ENCODE measurements at regions not wholly inside any gene's neighbourhood (a gene's known extent, or its start where the extent isn't known, plus 50 kb on each side); places are given as distances from the start of the nearest gene placed in this dataset.
A peak's percentile ranks its signal among the peaks of the same experiment; 100 is the strongest.

DNA sequence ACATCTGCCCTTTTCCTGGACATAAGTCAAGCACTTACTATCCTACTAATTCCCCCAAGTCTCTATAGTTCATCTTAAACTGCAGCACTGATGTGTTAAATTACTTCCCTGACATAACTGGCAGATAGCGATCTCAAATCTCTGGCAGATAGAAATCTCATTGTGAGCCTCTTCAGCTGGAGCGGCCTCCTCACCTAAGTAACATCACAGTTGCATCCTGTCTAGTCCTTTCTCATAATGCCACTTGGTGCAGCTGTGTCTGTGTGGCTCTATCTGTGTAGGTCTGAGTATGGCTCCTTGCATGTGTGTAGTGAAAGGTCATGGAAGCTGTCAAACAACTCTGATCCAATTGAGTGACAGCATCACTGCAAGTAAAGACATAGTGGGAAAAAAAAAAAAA, 53.6 kb upstream of the FST start:
- no peak overlapping the region for H3K27ac ChIP-seq
- TF ChIP-seq, protein P1, sequence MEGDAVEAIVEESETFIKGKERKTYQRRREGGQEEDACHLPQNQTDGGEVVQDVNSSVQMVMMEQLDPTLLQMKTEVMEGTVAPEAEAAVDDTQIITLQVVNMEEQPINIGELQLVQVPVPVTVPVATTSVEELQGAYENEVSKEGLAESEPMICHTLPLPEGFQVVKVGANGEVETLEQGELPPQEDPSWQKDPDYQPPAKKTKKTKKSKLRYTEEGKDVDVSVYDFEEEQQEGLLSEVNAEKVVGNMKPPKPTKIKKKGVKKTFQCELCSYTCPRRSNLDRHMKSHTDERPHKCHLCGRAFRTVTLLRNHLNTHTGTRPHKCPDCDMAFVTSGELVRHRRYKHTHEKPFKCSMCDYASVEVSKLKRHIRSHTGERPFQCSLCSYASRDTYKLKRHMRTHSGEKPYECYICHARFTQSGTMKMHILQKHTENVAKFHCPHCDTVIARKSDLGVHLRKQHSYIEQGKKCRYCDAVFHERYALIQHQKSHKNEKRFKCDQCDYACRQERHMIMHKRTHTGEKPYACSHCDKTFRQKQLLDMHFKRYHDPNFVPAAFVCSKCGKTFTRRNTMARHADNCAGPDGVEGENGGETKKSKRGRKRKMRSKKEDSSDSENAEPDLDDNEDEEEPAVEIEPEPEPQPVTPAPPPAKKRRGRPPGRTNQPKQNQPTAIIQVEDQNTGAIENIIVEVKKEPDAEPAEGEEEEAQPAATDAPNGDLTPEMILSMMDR (IDR thresholded peaks at IDR 0.05): no peak
- no peak for TF ChIP-seq ZFX (IDR thresholded peaks at IDR 0.05; ENCODE audit: borderline replicate concordance)

DNA sequence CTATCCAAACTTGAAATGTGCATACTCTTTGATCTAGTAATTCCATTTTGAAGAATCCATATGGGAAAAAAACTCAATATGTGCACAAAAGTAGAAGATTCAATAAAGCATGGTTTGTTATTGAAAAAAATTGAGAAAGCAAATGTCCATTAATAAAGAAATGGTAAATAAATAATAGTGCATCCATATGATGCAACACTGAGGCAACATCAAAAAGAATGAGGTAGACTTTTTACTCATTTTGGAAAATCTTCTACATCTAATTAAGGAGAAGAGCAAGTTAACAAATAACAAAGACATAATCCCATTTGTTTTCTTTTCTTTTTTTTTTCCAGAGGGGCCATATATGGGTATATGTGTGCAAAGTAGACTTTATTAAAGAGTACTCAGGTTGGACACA, 52.5 kb upstream of the FST start:
- TF ChIP-seq, protein P1 (IDR thresholded peaks at IDR 0.05): no peak
- no peak for TF ChIP-seq ZFX (IDR thresholded peaks at IDR 0.05; ENCODE audit: borderline replicate concordance)
- H3K27ac ChIP-seq: no peak overlapping the region

DNA sequence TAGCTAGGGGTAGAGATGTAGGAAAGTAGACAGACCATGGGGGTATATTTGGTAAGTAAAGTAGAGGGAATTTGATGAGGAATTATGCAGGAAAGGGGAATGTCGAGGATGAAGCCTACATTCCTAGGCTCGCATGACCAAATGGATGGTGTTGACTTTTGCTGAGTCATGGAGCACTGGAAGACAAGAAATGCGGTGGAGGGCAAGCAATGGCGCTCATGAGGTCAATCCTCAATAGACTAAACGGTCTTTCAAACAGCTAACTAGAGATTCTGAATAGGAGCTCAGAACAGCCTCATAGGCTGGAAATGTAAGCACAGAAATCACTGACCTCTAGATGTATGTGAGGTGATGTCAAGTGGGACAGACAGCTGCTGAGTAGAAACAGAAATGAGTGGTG, 50.7 kb upstream of the FST start:
- no peak overlapping the region for H3K27ac ChIP-seq
- no peak for TF ChIP-seq ZFX (IDR thresholded peaks at IDR 0.05; ENCODE audit: borderline replicate concordance)

DNA sequence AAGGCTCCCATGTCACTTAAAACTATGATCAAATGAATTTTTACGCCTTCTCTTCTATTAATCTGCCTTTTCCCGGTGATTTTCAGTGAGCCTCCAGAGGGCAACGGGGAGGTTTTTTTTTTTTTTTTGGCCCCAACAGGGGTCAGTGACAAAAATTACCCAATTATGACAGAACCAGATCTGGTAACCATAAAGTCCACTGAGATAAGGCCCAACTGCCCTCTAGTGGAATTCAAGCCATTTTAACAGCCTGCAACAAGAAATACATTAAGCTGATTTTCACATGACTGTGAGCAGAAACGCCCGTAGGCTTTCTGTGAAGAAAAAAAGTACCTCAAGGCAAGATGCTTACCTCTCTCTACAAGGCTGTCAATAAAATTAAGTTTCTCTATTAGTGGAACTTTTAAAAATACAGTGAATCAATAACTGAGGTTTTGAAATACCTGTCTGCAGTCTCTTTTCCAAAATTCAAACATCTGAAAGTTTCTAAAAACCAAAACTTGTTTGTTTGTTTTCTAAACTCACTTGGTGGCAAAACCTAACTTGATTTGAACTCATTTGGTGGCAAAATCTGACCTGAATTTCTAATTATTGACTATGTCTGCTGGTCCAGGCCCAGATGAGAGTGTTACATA, 49.7 kb upstream of the FST start:
- TF ChIP-seq, protein P1 (IDR thresholded peaks at IDR 0.05): peak; percentile 63
- TF ChIP-seq ZFX (IDR thresholded peaks at IDR 0.05; ENCODE audit: borderline replicate concordance): no peak
- H3K27ac ChIP-seq: no peak overlapping the region
